Skeletal muscle satellite cell (primary cell): ENCODE measurements at regions not wholly inside any gene's neighbourhood (a gene's known extent, or its start where the extent isn't known, plus 50 kb on each side); places are given as distances from the start of the nearest gene placed in this dataset.

Experiments
- H3K27me3 ChIP-seq: 2 replicates; pipeline ENCODE4 v1.7.0; 2013; ENCODE audit warnings: low read length; ENCODE audit not compliant: control insufficient read depth, insufficient read depth
- H3K36me3 ChIP-seq: 2 replicates; pipeline ENCODE4 v1.7.0; 2013; ENCODE audit warnings: mild to moderate bottlenecking, control low read depth, low read length; ENCODE audit not compliant: insufficient read depth
- H3K4me1 ChIP-seq: 2 replicates; pipeline ENCODE4 v1.7.0; 2013; ENCODE audit warnings: low read length; ENCODE audit not compliant: control insufficient read depth, insufficient read depth
- H3K4me2 ChIP-seq: 2 replicates; pipeline ENCODE4 v1.7.0; 2013; ENCODE audit warnings: mild to moderate bottlenecking, low read length
- H3K4me3 ChIP-seq: 2 replicates; pipeline ENCODE4 v1.7.0; 2013; ENCODE audit warnings: low read length
- H3K9ac ChIP-seq: 2 replicates; pipeline ENCODE4 v1.7.0; 2013; ENCODE audit warnings: mild to moderate bottlenecking, low read depth, low read length, moderate library complexity
- H3K9me3 ChIP-seq: replicated peaks from 2 replicates; pipeline ENCODE4 v1.7.0; 2013; ENCODE audit warnings: mild to moderate bottlenecking, control low read depth, low read length

DNA sequence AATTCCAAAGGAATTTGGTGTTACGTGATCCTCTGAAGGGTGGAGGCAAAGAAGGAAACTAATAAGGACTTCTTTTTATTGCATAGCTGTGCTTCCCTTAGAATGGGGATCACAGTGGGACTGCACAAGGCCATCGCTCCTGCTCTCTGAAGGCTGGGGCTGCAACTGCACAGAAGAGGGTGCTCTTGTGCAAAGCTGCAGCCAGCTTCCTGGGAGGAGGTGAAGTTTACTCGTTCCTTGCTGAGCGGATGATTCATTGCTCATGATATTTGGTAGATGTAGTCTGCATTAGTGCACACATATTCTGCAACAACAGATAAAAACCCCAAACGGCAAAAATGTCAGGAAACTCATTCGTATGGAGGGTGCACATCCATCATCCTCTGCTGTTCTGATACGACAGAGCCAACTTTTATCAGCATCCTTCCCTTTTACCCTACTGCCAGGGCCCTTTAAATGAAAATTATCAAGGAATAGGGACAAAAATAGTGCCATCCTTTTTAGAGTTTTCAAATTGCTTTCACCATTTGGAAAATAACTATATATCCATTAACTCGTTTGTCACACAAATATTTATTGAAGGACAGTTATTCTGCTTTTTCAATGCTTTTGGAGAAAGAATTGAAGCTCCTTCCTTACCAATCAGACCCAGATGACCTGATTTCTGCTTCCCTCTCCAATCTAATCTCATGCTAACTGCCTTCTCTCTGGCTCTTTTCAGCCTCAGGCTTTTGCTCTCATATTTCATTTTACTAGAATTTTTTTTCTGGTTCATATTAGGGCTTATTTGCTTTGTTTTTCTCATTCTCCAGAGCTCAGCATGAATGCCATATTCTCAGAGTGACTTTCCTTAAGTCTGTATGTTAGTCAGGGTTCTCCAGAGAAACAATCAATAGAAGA is 263.6 kb downstream of the DUSP10 start:
- Histone ChIP-seq H3K27me3 (no peaks in the 10 kb centered on the region), H3K36me3 (no peaks in the 10 kb centered on the region), H3K4me2 (peak overlapping the region; percentile 55), H3K4me3 (no peak overlapping the region), H3K9ac (no peak overlapping the region), H3K9me3 (no peaks in the 10 kb centered on the region), H3K4me1 (peaks cover 9% of the 10 kb centered on the region)

DNA sequence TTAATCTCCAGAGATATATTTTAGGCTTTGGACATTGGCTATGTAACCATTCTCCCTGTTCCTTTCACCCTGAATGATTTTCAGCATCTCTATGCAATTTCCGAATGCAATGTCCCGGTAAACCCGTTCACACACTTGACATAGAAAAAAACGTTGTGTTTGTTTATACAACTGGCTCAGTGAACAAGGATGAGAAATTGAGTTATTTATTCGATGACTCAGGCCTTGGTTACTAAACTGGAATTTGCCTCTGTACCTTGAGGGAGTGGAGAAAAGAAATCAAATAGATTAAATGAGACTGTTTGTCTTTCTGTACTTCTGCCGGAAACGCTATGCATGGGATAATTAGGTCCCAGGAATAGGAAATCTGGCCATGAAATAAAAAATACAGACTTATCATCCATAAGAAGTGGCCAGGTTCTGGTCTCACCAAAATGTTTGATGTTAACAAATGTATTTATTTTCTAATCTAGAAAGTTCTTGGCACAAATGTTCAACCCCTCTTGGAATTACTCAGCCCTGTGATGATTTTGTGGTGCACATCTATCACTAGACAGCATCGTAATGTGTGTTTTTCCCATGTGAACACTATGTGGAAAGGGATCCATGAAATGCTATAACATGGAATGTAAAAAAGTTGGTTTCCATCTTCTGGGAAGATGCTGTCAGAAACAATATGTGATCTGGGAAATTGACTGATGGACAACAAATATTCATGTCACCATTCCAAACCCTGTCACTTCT is 253.9 kb downstream of the DUSP10 start:
- Histone ChIP-seq H3K27me3 (no peaks in the 10 kb centered on the region), H3K9me3 (no peaks in the 10 kb centered on the region), H3K4me1 (peaks cover 11% of the 10 kb centered on the region), H3K9ac (no peak overlapping the region), H3K4me2 (peak overlapping the region; percentile 36), H3K4me3 (no peak overlapping the region), H3K36me3 (no peaks in the 10 kb centered on the region)

DNA sequence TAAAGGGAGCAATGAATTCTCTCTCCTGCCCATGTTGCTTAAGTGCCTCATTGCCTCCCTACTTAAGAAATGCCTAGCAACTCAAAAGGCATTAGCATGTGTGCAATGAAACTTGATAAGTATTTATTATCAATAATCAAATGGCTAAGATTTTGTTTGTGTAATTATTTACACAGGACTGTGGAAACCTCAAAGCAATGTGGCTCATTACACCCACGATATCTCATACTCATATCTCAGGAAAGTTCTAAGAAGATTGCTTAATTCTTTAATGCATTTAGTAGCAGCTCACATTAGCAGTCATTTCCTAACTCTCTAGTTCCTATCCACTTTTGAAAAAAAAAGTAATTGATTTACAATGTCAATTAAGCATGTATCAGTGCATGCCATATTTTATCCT is 253.3 kb downstream of the DUSP10 start:
- Histone ChIP-seq H3K27me3 (no peaks in the 10 kb centered on the region), H3K4me2 (no peak overlapping the region), H3K4me3 (no peak overlapping the region), H3K4me1 (peaks cover 11% of the 10 kb centered on the region), H3K9ac (no peak overlapping the region), H3K36me3 (no peaks in the 10 kb centered on the region), H3K9me3 (no peaks in the 10 kb centered on the region)

DNA sequence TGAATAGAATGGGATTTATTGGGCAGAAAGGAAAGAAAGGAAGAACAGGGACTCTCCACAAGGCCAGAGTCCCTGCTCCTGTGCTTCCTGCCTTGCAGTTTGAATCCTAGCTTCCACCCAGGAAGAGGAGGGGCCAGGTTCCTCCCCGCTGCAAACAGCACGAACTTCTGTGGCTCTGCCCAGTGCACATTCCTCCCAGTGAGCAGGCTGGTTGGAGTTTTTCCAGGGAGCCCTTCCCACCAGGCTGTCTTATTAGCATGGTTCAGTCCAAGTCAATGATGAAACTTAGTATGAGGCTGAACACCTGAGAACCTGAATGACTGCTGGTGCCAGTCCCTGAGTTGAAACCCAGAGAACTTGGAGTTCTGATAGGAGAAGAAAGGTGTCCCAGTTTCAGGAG is 247.2 kb downstream of the DUSP10 start:
- H3K9me3 ChIP-seq = no peaks in the 10 kb centered on the region

DNA sequence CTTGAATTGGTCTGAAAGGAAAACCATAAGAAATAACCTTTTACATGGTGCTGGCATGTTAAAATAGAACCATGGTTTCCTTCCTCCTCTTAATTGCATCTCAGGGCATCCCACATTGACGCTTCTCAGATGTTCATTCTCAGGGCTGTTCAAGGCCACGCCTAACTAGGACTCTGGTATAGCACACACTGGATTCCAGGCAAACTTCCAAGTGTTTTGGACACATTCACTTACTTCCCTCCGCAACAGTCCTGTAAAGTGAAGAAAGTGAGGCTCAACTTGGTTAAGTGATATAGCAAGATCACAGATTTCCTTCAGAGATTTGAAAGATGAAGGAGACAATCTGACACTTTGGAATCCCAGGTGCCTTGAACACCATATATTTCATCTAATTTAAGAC is 244.8 kb downstream of the DUSP10 start:
- no peak overlapping the region for H3K4me3 ChIP-seq

More for the DNA sequence above, 247.2 kb downstream of the DUSP10 start:
- Histone ChIP-seq H3K4me1 (no peaks in the 10 kb centered on the region), H3K4me2 (no peak overlapping the region), H3K4me3 (no peak overlapping the region), H3K36me3 (no peaks in the 10 kb centered on the region), H3K9ac (no peak overlapping the region), H3K27me3 (no peaks in the 10 kb centered on the region)

DNA sequence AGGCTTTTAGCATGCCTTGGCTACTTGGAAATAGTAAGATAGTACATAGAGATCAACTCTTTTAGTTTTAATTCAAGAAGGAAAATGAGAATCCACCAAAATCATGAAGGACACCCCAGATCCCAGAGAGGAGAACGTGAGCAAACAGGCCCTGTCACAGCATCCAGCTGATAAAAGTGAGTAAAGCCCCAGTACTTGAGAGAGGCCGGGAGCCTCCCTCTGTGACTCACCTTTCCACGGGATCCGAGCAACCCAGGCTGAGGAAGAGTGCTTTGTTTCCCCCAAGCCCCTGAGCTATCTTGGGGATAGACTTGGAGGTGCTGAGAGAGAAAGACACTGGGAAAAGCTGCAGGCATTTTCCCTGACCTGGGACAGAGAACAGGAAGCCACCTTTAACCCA is 238.6 kb downstream of the DUSP10 start:
- H3K9me3 ChIP-seq = no peaks in the 10 kb centered on the region
- no peak overlapping the region for H3K4me2 ChIP-seq
- H3K4me3 ChIP-seq = no peak overlapping the region
- no peaks in the 10 kb centered on the region for H3K36me3 ChIP-seq
- H3K9ac ChIP-seq = no peak overlapping the region
- H3K4me1 ChIP-seq = no peaks in the 10 kb centered on the region
- no peaks in the 10 kb centered on the region for H3K27me3 ChIP-seq

More for the DNA sequence above, 244.8 kb downstream of the DUSP10 start:
- H3K36me3 ChIP-seq = no peaks in the 10 kb centered on the region
- H3K9me3 ChIP-seq = no peaks in the 10 kb centered on the region
- no peaks in the 10 kb centered on the region for H3K27me3 ChIP-seq
- H3K4me2 ChIP-seq = no peak overlapping the region
- no peak overlapping the region for H3K9ac ChIP-seq
- H3K4me1 ChIP-seq = no peaks in the 10 kb centered on the region

DNA sequence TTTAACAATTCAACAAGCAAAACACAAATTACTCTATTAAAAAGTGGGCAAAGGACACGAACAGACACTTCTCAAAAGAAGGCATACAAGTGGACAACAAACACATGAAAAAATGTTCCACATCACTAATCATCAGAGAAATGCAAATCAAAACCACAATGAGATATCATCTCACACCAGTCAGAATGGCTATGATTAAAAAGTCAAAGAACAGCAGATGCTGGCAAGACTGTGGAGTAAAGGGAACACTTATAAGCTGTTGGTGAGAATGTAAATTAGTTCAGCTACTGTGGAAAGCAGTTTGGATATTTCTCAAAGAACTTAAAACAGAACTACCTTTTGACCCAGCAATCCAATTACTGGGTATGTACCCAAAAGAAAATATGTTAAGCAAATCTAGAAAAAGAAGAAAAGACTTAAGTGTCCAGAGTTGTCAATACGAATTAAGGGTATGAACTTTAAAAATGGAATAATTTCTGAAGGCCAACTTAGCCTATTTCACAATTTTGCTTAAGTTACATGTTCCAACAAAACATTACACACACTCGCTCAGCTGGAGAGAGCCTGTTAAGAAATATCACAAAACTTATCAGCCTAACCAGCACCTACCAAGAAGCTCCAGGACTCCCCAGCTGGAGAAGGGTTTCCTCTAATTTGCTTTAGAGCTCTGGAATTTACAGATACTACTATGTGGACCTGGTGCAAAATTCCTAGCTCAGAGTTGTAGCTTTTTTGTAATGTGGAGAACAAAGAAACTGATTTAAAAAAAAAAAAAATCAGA is 232.1 kb downstream of the DUSP10 start:
- H3K9me3 ChIP-seq = no peaks in the 10 kb centered on the region
- no peak overlapping the region for H3K4me3 ChIP-seq
- H3K36me3 ChIP-seq = no peaks in the 10 kb centered on the region
- H3K9ac ChIP-seq = no peak overlapping the region
- H3K4me2 ChIP-seq = no peak overlapping the region
- H3K27me3 ChIP-seq = no peaks in the 10 kb centered on the region
- no peaks in the 10 kb centered on the region for H3K4me1 ChIP-seq

DNA sequence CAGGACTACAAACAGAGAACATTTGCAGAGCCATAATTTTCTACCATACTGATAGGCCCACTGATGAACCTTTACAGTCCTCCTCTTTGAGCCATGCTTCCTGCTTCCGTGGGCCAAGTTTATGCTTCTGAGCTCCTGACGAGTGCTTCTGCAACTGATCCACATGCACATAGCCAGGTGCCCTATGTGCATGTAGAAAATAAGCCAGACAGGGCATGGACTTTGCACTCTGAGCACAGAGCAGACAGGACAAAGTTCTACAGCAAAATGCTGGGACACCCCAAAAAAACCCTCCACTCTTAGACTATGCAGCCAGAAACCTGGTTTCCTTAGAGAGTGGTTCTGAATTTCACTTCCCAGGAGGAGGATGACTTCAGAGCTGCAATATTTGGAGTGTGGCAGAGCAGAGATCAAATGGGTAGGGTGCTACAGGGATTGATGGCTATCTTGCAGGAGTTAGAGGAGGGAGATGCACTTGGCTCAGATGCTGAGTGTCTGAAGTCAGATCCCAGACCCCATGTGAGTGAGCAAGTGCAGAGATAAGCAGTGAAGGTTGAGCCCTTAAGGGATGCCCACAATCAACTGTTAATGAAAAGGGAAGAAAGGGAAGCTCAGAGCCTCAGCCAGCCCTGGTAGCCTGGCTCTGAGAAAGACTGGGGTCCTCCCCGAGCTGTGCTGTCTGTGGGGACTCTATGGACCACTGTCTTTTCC is 230.9 kb downstream of the DUSP10 start:
- H3K4me1 ChIP-seq = no peaks in the 10 kb centered on the region
- no peak overlapping the region for H3K4me2 ChIP-seq
- no peaks in the 10 kb centered on the region for H3K36me3 ChIP-seq
- no peaks in the 10 kb centered on the region for H3K27me3 ChIP-seq
- H3K9me3 ChIP-seq = no peaks in the 10 kb centered on the region
- H3K4me3 ChIP-seq = no peak overlapping the region
- no peak overlapping the region for H3K9ac ChIP-seq

DNA sequence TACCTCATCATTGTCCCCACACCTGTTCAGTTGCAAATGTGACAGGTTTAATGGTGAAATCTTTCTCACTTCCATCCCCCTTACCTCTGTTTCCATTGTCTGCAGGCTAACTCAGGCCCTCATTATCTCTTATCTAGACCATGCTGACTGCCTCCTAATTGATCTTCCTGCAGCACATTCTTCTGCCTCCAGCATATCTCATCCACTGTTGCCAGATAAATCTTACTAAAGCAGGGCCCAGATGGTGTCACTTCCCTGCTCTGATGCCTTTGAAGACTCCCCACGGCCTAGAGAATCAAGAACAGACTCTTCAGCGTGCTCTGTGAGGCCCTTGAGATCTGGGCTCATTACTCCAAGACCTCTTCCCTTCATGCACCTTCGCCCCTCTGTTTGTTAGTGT is 230.1 kb downstream of the DUSP10 start:
- Histone ChIP-seq H3K4me1 (no peaks in the 10 kb centered on the region), H3K9ac (no peak overlapping the region)

DNA sequence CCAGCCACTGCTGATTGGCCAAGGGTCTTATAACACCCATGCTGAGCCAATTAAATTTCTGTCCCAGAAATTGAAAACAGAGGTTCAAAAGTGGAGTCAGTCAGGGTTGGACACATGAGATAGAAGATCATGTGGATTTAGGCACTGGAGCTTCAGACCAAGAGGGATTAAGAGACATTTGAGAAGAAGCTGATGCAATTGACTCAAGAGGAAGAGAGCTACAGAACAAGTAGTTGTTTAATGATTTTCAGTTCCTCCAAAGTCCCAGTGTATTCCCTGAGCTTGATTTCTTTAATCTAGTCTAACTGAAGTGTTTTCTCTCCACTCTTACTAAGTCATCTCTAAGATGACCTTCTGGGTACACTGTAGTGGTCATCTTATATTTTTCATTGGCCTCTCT is 227.1 kb downstream of the DUSP10 start:
- H3K9me3 ChIP-seq = no peaks in the 10 kb centered on the region
- no peak overlapping the region for H3K4me3 ChIP-seq
- H3K36me3 ChIP-seq = no peaks in the 10 kb centered on the region

More for the DNA sequence above, 230.1 kb downstream of the DUSP10 start:
- Histone ChIP-seq H3K36me3 (no peaks in the 10 kb centered on the region), H3K9me3 (no peaks in the 10 kb centered on the region), H3K4me3 (no peak overlapping the region), H3K27me3 (no peaks in the 10 kb centered on the region), H3K4me2 (no peak overlapping the region)

DNA sequence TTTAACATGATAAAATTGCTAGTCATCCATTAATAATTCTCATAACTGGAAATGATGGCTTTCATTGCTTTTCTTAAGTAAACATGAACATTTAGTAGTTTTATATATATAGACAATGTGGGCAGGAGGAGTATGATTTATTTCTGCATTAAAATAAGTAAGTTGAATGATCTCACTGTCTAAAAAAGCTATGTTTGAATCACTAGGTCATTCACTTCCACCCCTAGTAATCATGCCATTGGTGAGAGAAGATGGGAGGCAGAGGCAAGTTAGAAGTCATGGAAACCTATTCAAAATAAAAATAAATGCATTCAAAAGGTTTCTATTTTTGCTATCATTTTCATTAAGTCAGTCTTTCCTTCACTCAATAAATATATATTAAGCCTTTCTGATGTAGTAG is 226.4 kb downstream of the DUSP10 start:
- Histone ChIP-seq H3K36me3 (no peaks in the 10 kb centered on the region), H3K4me3 (no peak overlapping the region), H3K9me3 (no peaks in the 10 kb centered on the region), H3K9ac (no peak overlapping the region), H3K4me1 (no peaks in the 10 kb centered on the region), H3K27me3 (no peaks in the 10 kb centered on the region), H3K4me2 (no peak overlapping the region)

More for the DNA sequence above, 227.1 kb downstream of the DUSP10 start:
- H3K9ac ChIP-seq = no peak overlapping the region
- no peaks in the 10 kb centered on the region for H3K4me1 ChIP-seq
- no peaks in the 10 kb centered on the region for H3K27me3 ChIP-seq
- H3K4me2 ChIP-seq = no peak overlapping the region
